ENCODE measurements at regions not wholly inside any gene's neighbourhood (a gene's known extent, or its start where the extent isn't known, plus 50 kb on each side); places are given as distances from the start of the nearest gene placed in this dataset.

DNA sequence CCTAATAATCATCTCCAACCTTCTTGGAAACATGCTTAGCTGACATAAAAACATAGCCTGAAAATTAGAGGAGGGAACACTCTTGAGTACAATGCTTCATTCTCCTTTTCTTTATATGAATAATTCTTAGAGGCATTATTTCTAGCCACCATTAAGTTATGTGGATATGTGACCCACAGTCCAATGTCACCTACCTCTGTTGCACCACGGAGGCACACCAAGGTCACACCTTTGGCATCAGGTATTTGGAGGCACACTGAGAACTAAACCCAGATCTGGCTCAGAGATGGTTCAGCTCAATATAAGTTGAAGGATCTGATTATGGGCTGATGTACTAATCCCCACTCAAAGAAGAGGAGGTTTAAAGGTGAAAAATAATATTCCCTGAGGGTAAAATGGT, 385.1 kb downstream of the POM121L12 start:
- TF ChIP-seq POLR2A (IDR thresholded peaks at IDR 0.05) (no peak), POLR2AphosphoS5 (IDR thresholded peaks at IDR 0.05) (no peak)
